ENCODE measurements at regions not wholly inside any gene's neighbourhood (a gene's known extent, or its start where the extent isn't known, plus 50 kb on each side); places are given as distances from the start of the nearest gene placed in this dataset.

- TF ChIP-seq ZNF274 (IDR thresholded peaks at IDR 0.05; ENCODE audit: low read depth, low read length) (no peak), YY1 (IDR thresholded peaks at IDR 0.05; ENCODE audit: insufficient read depth, insufficient read length) (no peak), SUZ12 (IDR thresholded peaks at IDR 0.05; ENCODE audit: extremely low read depth, insufficient read depth, insufficient read length) (no peak)
Measured at GRCh38 chr14:40758076-40758475, 848.6 kb upstream of the LRFN5 start.
